Endodermal cell (in vitro differentiated cells): ENCODE measurements at regions not wholly inside any gene's neighbourhood (a gene's known extent, or its start where the extent isn't known, plus 50 kb on each side); places are given as distances from the start of the nearest gene placed in this dataset.

Experiments used
- DNase-seq: peaks from one replicate; pipeline ENCODE4 v3.0.0-alpha.2; 2017
- H3K27ac ChIP-seq: 2 replicates; pipeline ENCODE4 v1.5.1; 2013; ENCODE audit warnings: mild to moderate bottlenecking, low read depth, low read length, moderate library complexity
- H3K27me3 ChIP-seq: 2 replicates; pipeline ENCODE4 v1.6.1; 2013; ENCODE audit warnings: mild to moderate bottlenecking, low read length, moderate library complexity; ENCODE audit not compliant: insufficient read depth, control insufficient read depth, poor library complexity, severe bottlenecking
- H3K36me3 ChIP-seq: 2 replicates; pipeline ENCODE4 v1.7.0; 2013; ENCODE audit warnings: mild to moderate bottlenecking, low read length, moderate library complexity; ENCODE audit not compliant: control insufficient read depth, insufficient read depth
- H3K4me1 ChIP-seq: one replicate; pipeline ENCODE4 v1.7.0; 2013; ENCODE audit warnings: low read length; ENCODE audit not compliant: control insufficient read depth, insufficient read depth
- H3K4me3 ChIP-seq: 2 replicates; pipeline ENCODE4 v1.5.1; 2013; ENCODE audit warnings: mild to moderate bottlenecking, low read length, moderate library complexity
- H3K9ac ChIP-seq: 2 replicates; pipeline ENCODE4 v1.6.1; 2013; ENCODE audit warnings: mild to moderate bottlenecking, low read length, moderate library complexity; ENCODE audit not compliant: poor library complexity, severe bottlenecking; ENCODE audit errors: extremely low read depth
- H3K9me3 ChIP-seq: 2 replicates; pipeline ENCODE4 v1.6.1; 2013; ENCODE audit warnings: mild to moderate bottlenecking, low read length, moderate library complexity; ENCODE audit not compliant: control insufficient read depth
- H3K27ac Mint-ChIP-seq: 2 replicates; pipeline ENCODE4 v1.8.0; 2020; ENCODE audit warnings: mixed read lengths
- H3K27me3 Mint-ChIP-seq: 2 replicates; pipeline ENCODE4 v1.8.0; 2021; ENCODE audit warnings: mild to moderate bottlenecking, mixed read lengths; ENCODE audit not compliant: insufficient read depth
- H3K36me3 Mint-ChIP-seq: 2 replicates; pipeline ENCODE4 v1.8.0; 2020; ENCODE audit warnings: low read depth, mixed read lengths
- H3K4me1 Mint-ChIP-seq: 2 replicates; pipeline ENCODE4 v1.8.0; 2020; ENCODE audit warnings: mixed read lengths
- H3K4me3 Mint-ChIP-seq: 2 replicates; pipeline ENCODE4 v1.8.0; 2020; ENCODE audit warnings: mild to moderate bottlenecking, moderate library complexity, mixed read lengths
- H3K9me3 Mint-ChIP-seq: 2 replicates; pipeline ENCODE4 v1.8.0; 2020; ENCODE audit warnings: mild to moderate bottlenecking, mixed read lengths
- WGBS, 2 experiments: methylation state at CpG; one replicate each; pipeline versions ENCODE4 v1.1.5 to v1.1.7; 2013; ENCODE audit warnings: missing lambda C conversion rate in 2 of 2, mixed read lengths in 1 of 2; ENCODE audit not compliant: insufficient coverage in 1 of 2, insufficient read length in 1 of 2; 5-methylcytosine and 5-hydroxymethylcytosine counted together
- TF ChIP-seq, protein P1 (sequence below): fragments of 200-600 bp; sonication (generic); conservative IDR thresholded peaks from 2 replicates; pipeline ENCODE4 v1.5.0; 2021; ENCODE audit warnings: antibody characterized with exemption, mild to moderate bottlenecking

DNA sequence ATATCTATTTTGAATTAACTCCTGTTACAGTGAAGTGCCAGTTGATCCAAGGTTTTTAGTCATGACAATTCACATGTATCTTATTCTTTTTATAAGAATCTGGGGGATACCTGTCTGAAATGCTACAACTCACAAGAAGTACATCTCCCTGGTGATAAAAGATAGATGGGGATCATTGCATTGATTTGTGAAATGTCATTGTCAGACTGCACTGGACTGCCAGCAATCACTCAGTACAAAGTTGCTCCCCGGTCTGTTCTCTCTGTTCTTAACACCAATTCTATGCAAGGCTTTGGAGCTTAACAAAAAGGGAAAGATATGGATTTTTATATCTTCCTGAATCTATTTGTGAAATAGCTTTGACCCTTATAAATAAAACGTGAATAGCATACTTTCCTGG lies 171.8 kb upstream of the PCSK5 start:
- Histone ChIP-seq H3K27ac (no peak overlapping the region), H3K4me1 (no peaks in the 10 kb centered on the region), H3K4me3 (no peak overlapping the region), H3K36me3 (no peaks in the 10 kb centered on the region), H3K27me3 (no peaks in the 10 kb centered on the region), H3K9ac (no peak overlapping the region), H3K9me3 (no peaks in the 10 kb centered on the region)
- Mint-ChIP-seq H3K9me3 (no peaks in the 10 kb centered on the region), H3K36me3 (no peaks in the 10 kb centered on the region), H3K4me1 (no peaks in the 10 kb centered on the region), H3K4me3 (no peak overlapping the region), H3K27me3 (no peaks in the 10 kb centered on the region), H3K27ac (no peak overlapping the region)
- no peak for DNase-seq
- WGBS, 2 experiments = 84 to 90% methylated on average over 1 to 2 of the region's 2 CpGs
- TF ChIP-seq, protein P1, sequence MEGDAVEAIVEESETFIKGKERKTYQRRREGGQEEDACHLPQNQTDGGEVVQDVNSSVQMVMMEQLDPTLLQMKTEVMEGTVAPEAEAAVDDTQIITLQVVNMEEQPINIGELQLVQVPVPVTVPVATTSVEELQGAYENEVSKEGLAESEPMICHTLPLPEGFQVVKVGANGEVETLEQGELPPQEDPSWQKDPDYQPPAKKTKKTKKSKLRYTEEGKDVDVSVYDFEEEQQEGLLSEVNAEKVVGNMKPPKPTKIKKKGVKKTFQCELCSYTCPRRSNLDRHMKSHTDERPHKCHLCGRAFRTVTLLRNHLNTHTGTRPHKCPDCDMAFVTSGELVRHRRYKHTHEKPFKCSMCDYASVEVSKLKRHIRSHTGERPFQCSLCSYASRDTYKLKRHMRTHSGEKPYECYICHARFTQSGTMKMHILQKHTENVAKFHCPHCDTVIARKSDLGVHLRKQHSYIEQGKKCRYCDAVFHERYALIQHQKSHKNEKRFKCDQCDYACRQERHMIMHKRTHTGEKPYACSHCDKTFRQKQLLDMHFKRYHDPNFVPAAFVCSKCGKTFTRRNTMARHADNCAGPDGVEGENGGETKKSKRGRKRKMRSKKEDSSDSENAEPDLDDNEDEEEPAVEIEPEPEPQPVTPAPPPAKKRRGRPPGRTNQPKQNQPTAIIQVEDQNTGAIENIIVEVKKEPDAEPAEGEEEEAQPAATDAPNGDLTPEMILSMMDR = no peak

DNA sequence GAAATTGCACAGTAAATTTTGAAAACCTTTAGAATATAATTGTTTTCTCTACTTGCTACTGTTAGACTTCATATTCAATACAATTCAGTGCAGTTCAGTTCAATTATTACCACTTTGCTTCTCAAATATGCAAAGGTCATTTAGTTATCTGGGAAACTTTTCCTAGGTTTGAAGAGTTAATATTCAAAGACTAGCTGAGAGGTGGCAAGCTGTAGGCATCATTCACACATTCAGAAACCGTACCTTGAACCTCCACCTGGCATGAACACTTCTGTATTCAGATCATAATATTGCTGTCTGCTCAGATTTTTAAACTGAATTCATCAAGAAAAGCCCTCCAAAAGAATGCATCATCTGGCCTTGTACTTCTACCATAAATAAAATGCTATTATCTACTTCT lies 162.1 kb upstream of the PCSK5 start:
- H3K9ac ChIP-seq = no peak overlapping the region
- Mint-ChIP-seq H3K9me3 (no peaks in the 10 kb centered on the region), H3K4me3 (no peak overlapping the region), H3K36me3 (no peaks in the 10 kb centered on the region), H3K27me3 (no peaks in the 10 kb centered on the region), H3K4me1 (no peaks in the 10 kb centered on the region), H3K27ac (no peak overlapping the region)
- no peaks in the 10 kb centered on the region for H3K27me3 ChIP-seq
- TF ChIP-seq, protein P1 = no peak
- no peaks in the 10 kb centered on the region for H3K4me1 ChIP-seq
- no peak overlapping the region for H3K27ac ChIP-seq
- DNase-seq = no peak
- H3K4me3 ChIP-seq = no peak overlapping the region
- no peaks in the 10 kb centered on the region for H3K9me3 ChIP-seq
- 88 to 90% methylated on average over 1 of the region's 1 CpG for WGBS, 2 experiments
- no peaks in the 10 kb centered on the region for H3K36me3 ChIP-seq

DNA sequence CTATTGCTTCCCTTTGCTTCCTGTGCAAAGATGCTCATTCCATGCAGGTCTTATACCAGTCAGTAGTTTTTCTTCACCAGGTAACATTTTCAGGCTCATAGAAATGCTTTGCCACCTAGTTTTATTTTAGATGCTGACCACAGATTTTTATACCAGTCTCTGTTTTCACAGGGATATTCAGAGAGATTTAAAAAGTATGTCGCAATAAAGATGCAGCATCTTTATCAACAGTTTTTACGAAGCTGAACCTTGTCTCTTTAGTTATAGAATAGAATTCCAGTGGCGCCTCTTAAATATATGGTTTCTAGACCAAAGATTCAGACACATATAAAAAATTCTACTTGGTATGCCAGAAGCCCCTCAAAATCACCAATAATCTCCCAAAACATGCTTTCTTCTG lies 155.7 kb upstream of the PCSK5 start:
- H3K9me3 ChIP-seq = no peaks in the 10 kb centered on the region
- Mint-ChIP-seq H3K27me3 (no peaks in the 10 kb centered on the region), H3K27ac (no peak overlapping the region), H3K4me3 (no peak overlapping the region), H3K36me3 (no peaks in the 10 kb centered on the region), H3K9me3 (no peaks in the 10 kb centered on the region), H3K4me1 (no peaks in the 10 kb centered on the region)
- H3K36me3 ChIP-seq = no peaks in the 10 kb centered on the region
- 89 to 90% methylated on average over 2 to 3 of the region's 3 CpGs for WGBS, 2 experiments
- no peak for DNase-seq
- H3K4me1 ChIP-seq = no peaks in the 10 kb centered on the region
- no peaks in the 10 kb centered on the region for H3K27me3 ChIP-seq
- no peak overlapping the region for H3K4me3 ChIP-seq
- no peak overlapping the region for H3K27ac ChIP-seq
- no peak overlapping the region for H3K9ac ChIP-seq
- TF ChIP-seq, protein P1 = no peak
